ENCODE measurements at regions not wholly inside any gene's neighbourhood (a gene's known extent, or its start where the extent isn't known, plus 50 kb on each side); places are given as distances from the start of the nearest gene placed in this dataset.
A peak's percentile ranks its signal among the peaks of the same experiment; 100 is the strongest.
"Not testable (repeated sequence)": the region's sequence is repeated elsewhere in the genome, so short reads cannot be mapped to it uniquely, and the experiment has no call there.

- Histone ChIP-seq H3K79me2 (ENCODE audit: insufficient read depth) (no peaks in the 10 kb centered on the region), H3K4me3 (ENCODE audit: low read depth in 2 of 2, low read length in 1 of 2) (no peak overlapping the region), H3K9ac (no peak overlapping the region), H3K27me3 (ENCODE audit: insufficient read depth) (no peaks in the 10 kb centered on the region), H3K4me1 (ENCODE audit: control insufficient read depth in 1 of 2, insufficient read depth in 2 of 2, low read depth in 1 of 2, low read length in 1 of 2) (no peaks in the 10 kb centered on the region), H2AFZ (ENCODE audit: low read depth) (0 out of 2 replicates have a peak overlapping the region, but pooled peaks have one; percentile 9), H3K4me2 (no peak overlapping the region), H3K9me2 (no peaks in the 10 kb centered on the region), H3F3A (replicated peaks; ENCODE audit: insufficient read depth) (no peaks in the 10 kb centered on the region), H4K20me1 (ENCODE audit: insufficient read depth) (no peaks in the 10 kb centered on the region), H3K27ac (ENCODE audit: low read depth in 2 of 2, low read length in 1 of 2) (peak overlapping the region in 1 of 2 experiments; percentile 22; a peak in 1 of 4 replicates), H3K36me3 (replicated peaks in 1 of 2; ENCODE audit: control insufficient read depth in 1 of 2, insufficient read depth in 2 of 2, low read length in 1 of 2) (no peaks in the 10 kb centered on the region), H3K9me3 (no peaks in the 10 kb centered on the region)
- 80% methylated on average over 1 of the region's 1 CpG for WGBS (ENCODE audit: low lambda C conversion rate)
- CTCF ChIA-PET, result no interaction called here
- POLR2A ChIA-PET, result no interaction called here
- TF ChIP-seq NRF1 (IDR thresholded peaks at IDR 0.05; ENCODE audit: low read depth, low read length), result no peak
- no peak for TF ChIP-seq RXRA (IDR thresholded peaks at IDR 0.05; ENCODE audit: borderline replicate concordance, low read depth)
- no peak for TF ChIP-seq USF2 (IDR thresholded peaks at IDR 0.05; ENCODE audit: borderline replicate concordance, low read depth, low read length)
- no peak for TF ChIP-seq EZH2phosphoT487 (IDR thresholded peaks at IDR 0.05; ENCODE audit: borderline replicate concordance, low read depth)
- TF ChIP-seq SMC3 (IDR thresholded peaks at IDR 0.05; ENCODE audit: low read depth, low read length), result no peak
- TF ChIP-seq ELF1 (IDR thresholded peaks at IDR 0.05), result no peak
- no peak for TF ChIP-seq CTCF (IDR thresholded peaks at IDR 0.05)
- no peak for TF ChIP-seq TEAD4 (IDR thresholded peaks at IDR 0.05; ENCODE audit: borderline replicate concordance, insufficient read depth)
- TF ChIP-seq GATA2 (CRISPR knock-in tag; IDR thresholded peaks at IDR 0.05), result no peak
- TF ChIP-seq YY1 (IDR thresholded peaks at IDR 0.05; ENCODE audit: low read depth), result no peak
- TF ChIP-seq USF1 (IDR thresholded peaks at IDR 0.05; ENCODE audit: borderline replicate concordance, low read depth), result no peak
- DNase-seq, result no peak
Observed at GRCh38 chr2:223328578-223328977, 273.6 kb downstream of the SCG2 start.

GRCh38 chr2:223330747-223331146 lies 271.4 kb downstream of the SCG2 start:
- H3F3A ChIP-seq (replicated peaks; ENCODE audit: insufficient read depth); H2AFZ ChIP-seq (ENCODE audit: low read depth); H3K4me1 ChIP-seq (ENCODE audit: control insufficient read depth in 1 of 2, insufficient read depth in 2 of 2, low read depth in 1 of 2, low read length in 1 of 2); H3K27ac ChIP-seq (ENCODE audit: low read depth in 2 of 2, low read length in 1 of 2); H3K9me3 ChIP-seq; H3K9me2 ChIP-seq; H4K20me1 ChIP-seq (ENCODE audit: insufficient read depth); H3K79me2 ChIP-seq (ENCODE audit: insufficient read depth); POLR2A ChIA-PET; CTCF ChIA-PET; H3K4me2 ChIP-seq; DNase-seq; H3K9ac ChIP-seq; H3K4me3 ChIP-seq (ENCODE audit: low read depth in 2 of 2, low read length in 1 of 2); H3K27me3 ChIP-seq (ENCODE audit: insufficient read depth); H3K36me3 ChIP-seq (replicated peaks in 1 of 2; ENCODE audit: control insufficient read depth in 1 of 2, insufficient read depth in 2 of 2, low read length in 1 of 2): not testable (repeated sequence)
- WGBS (ENCODE audit: low lambda C conversion rate), result 90% methylated on average over 5 of the region's 7 CpGs

Data from SK-N-SH (cell line).